IMR-90 (cell line): ENCODE measurements at regions not wholly inside any gene's neighbourhood (a gene's known extent, or its start where the extent isn't known, plus 50 kb on each side); places are given as distances from the start of the nearest gene placed in this dataset.

Experiments
- ATAC-seq: fragments of 200-7000 bp; cut with Tn5 transposase; 2 replicates; pipeline ENCODE4 v1.9.1; 2020; ENCODE audit warnings: low read depth, mild to moderate bottlenecking, moderate library complexity
- BruUV-seq: library from RNA; stranded (reverse); fragments of 400-500 nt; replicated peaks from 2 replicates; lab custom pipeline; 2021; lab: Mats Ljungman, UMichigan
- CTCF ChIA-PET: fragments of 300-600 bp; formaldehyde crosslinking; extraction: SDS; loops from one replicate; lab custom pipeline; 2021; ENCODE audit warnings: antibody characterized with exemption; lab: Yijun Ruan, JAX
- POLR2A ChIA-PET: fragments of 300-600 bp; sonication (Branson Sonifier 250); formaldehyde crosslinking; loops from one replicate; lab custom pipeline; 2022; ENCODE audit warnings: antibody characterized with exemption; ENCODE audit not compliant: unreplicated experiment; lab: Charles Lee
- DNase-seq: peaks from one replicate; pipeline ENCODE4 v3.0.0; 2013
- H2AFZ ChIP-seq: replicated peaks from 2 replicates; pipeline ENCODE3; 2013; ENCODE audit warnings: low read length, mild to moderate bottlenecking; ENCODE audit not compliant: poor library complexity
- H2AK5ac ChIP-seq: 2 replicates; pipeline ENCODE4 v1.6.1; 2013; ENCODE audit warnings: low read depth, low read length, inconsistent platforms
- H2AK9ac ChIP-seq: replicated peaks from 2 replicates; pipeline ENCODE3; 2013; ENCODE audit warnings: mild to moderate bottlenecking, low read depth, low read length, moderate library complexity; ENCODE audit not compliant: poor library complexity
- H2BK120ac ChIP-seq: 2 replicates; pipeline ENCODE4 v1.6.1; 2013; ENCODE audit warnings: low read depth, low read length, inconsistent platforms
- H2BK15ac ChIP-seq: 3 replicates; pipeline ENCODE4 v1.6.1; 2013; ENCODE audit warnings: low read depth, low read length, inconsistent platforms
- H2BK20ac ChIP-seq: 2 replicates; pipeline ENCODE4 v1.6.1; 2013; ENCODE audit warnings: low read depth, mild to moderate bottlenecking, inconsistent platforms, low read length, moderate library complexity
- H2BK5ac ChIP-seq: 2 replicates; pipeline ENCODE4 v1.6.1; 2013; ENCODE audit warnings: mild to moderate bottlenecking, low read depth, low read length, inconsistent platforms; ENCODE audit not compliant: poor library complexity, severe bottlenecking
- H3K14ac ChIP-seq: replicated peaks from 2 replicates; pipeline ENCODE4 v1.6.1; 2013; ENCODE audit warnings: low read depth, low read length, inconsistent platforms
- H3K18ac ChIP-seq: 2 replicates; pipeline ENCODE4 v1.6.1; 2013; ENCODE audit warnings: low read depth, low read length, control low read depth
- H3K23ac ChIP-seq: 2 replicates; pipeline ENCODE4 v1.6.1; 2013; ENCODE audit warnings: low read depth, low read length, inconsistent platforms
- H3K27ac ChIP-seq: 2 replicates; pipeline ENCODE4 v1.5.1; 2013; ENCODE audit warnings: mild to moderate bottlenecking, control low read depth, low read length; ENCODE audit not compliant: insufficient read depth
- H3K27me3 ChIP-seq: 2 replicates; pipeline ENCODE4 v1.6.1; 2013; ENCODE audit warnings: low read length; ENCODE audit not compliant: control insufficient read depth, insufficient read depth
- H3K36me3 ChIP-seq: 2 replicates; pipeline ENCODE4 v1.6.1; 2013; ENCODE audit warnings: low read length, mixed read lengths; ENCODE audit not compliant: control insufficient read depth, insufficient read depth
- H3K4ac ChIP-seq: 2 replicates; pipeline ENCODE4 v1.6.1; 2013; ENCODE audit warnings: low read depth, low read length, inconsistent platforms
- H3K4me1 ChIP-seq: 2 replicates; pipeline ENCODE4 v1.6.1; 2013; ENCODE audit warnings: low read length, mixed read lengths; ENCODE audit not compliant: control insufficient read depth, insufficient read depth
- H3K4me2 ChIP-seq: 2 replicates; pipeline ENCODE4 v1.6.1; 2013; ENCODE audit warnings: low read depth, mild to moderate bottlenecking, control low read depth, low read length, moderate library complexity
- H3K4me3 ChIP-seq: 2 replicates; pipeline ENCODE4 v1.5.1; 2013; ENCODE audit warnings: low read depth, mild to moderate bottlenecking, control low read depth, low read length, moderate library complexity; ENCODE audit not compliant: insufficient read depth
- H3K56ac ChIP-seq: 2 replicates; pipeline ENCODE4 v1.6.1; 2013; ENCODE audit warnings: low read length, inconsistent platforms; ENCODE audit not compliant: insufficient read depth; ENCODE audit errors: extremely low read depth
- H3K79me1 ChIP-seq, 2 experiments: 2 replicates each; pipeline ENCODE4 v1.6.1; 2013; ENCODE audit warnings: low read length in 2 of 2, inconsistent platforms in 1 of 2, low read depth in 1 of 2
- H3K9ac ChIP-seq: 2 replicates; pipeline ENCODE4 v1.6.1; 2013; ENCODE audit warnings: low read depth, low read length, control low read depth
- H3K9me1 ChIP-seq: 2 replicates; pipeline ENCODE4 v1.6.1; 2013; ENCODE audit warnings: low read length, inconsistent platforms; ENCODE audit not compliant: insufficient read depth
- H3K9me3 ChIP-seq: 2 replicates; pipeline ENCODE4 v1.6.1; 2013; ENCODE audit warnings: low read length; ENCODE audit not compliant: control insufficient read depth, insufficient read depth
- H4K20me1 ChIP-seq: 2 replicates; pipeline ENCODE4 v1.6.1; 2013; ENCODE audit warnings: low read length, inconsistent platforms; ENCODE audit not compliant: insufficient read depth
- H4K5ac ChIP-seq: 2 replicates; pipeline ENCODE4 v1.6.1; 2013; ENCODE audit warnings: mild to moderate bottlenecking, low read depth, low read length, control low read depth
- H4K8ac ChIP-seq, 2 experiments: 2 replicates each; pipeline ENCODE4 v1.6.1; 2013; ENCODE audit warnings: low read depth in 2 of 2, low read length in 2 of 2, control low read depth in 1 of 2, inconsistent platforms in 1 of 2
- H4K91ac ChIP-seq: 2 replicates; pipeline ENCODE4 v1.6.1; 2013; ENCODE audit warnings: low read depth, low read length, inconsistent platforms; ENCODE audit not compliant: insufficient read depth
- BHLHE40 ChIP-seq: fragments of 150-350 bp; IDR thresholded peaks from 2 replicates; pipeline ENCODE4 v1.6.1; 2016; ENCODE audit warnings: mild to moderate bottlenecking, low read depth, low read length
- CEBPB ChIP-seq: IDR thresholded peaks from 2 replicates; pipeline ENCODE4 v1.6.1; 2012; ENCODE audit warnings: low read depth, low read length, improper control_type of control experiment
- CHD1 ChIP-seq: IDR thresholded peaks from 2 replicates; pipeline ENCODE4 v1.6.1; 2012; ENCODE audit warnings: low read depth, low read length, improper control_type of control experiment
- FOS ChIP-seq: fragments of 150-350 bp; IDR thresholded peaks from 2 replicates; pipeline ENCODE4 v1.6.1; 2016; ENCODE audit warnings: low read depth, low read length
- MAFK ChIP-seq: IDR thresholded peaks from 2 replicates; pipeline ENCODE4 v1.6.1; 2012; ENCODE audit warnings: low read depth, low read length, improper control_type of control experiment
- NFE2L2 ChIP-seq: fragments of 150-350 bp; IDR thresholded peaks from 2 replicates; pipeline ENCODE4 v1.6.1; 2016; ENCODE audit warnings: low read depth, mild to moderate bottlenecking, low read length
- POLR2A ChIP-seq: IDR thresholded peaks from 2 replicates; pipeline ENCODE4 v1.6.1; 2012; ENCODE audit warnings: mild to moderate bottlenecking, low read depth, low read length
- RAD21 ChIP-seq: IDR thresholded peaks from 2 replicates; pipeline ENCODE4 v1.6.1; 2012; ENCODE audit warnings: low read length, improper control_type of control experiment
- SMC3 ChIP-seq: fragments of 150-350 bp; IDR thresholded peaks from 2 replicates; pipeline ENCODE4 v1.6.1; 2016; ENCODE audit warnings: low read depth, mild to moderate bottlenecking, antibody characterized with exemption, low read length, moderate library complexity
- dilution Hi-C: fragments of 300-500 bp; cut with HindIII; formaldehyde crosslinking; loops from one replicate; pipeline ENCODE4 v1.14.3; 2018; ENCODE audit warnings: low sequenced_read_pairs; ENCODE audit not compliant: unreplicated experiment
- in situ Hi-C: fragments of 300-500 bp; cut with MboI; formaldehyde crosslinking; loops from 3 replicates; pipeline ENCODE4 v1.14.3; 2019; ENCODE audit warnings: low sequenced_read_pairs, inconsistent platforms, mixed read lengths
- intact Hi-C: fragments of 100-400 bp; cut with micrococcal nuclease; formaldehyde crosslinking; loops from 2 replicates; pipeline ENCODE4 v1.10.0; 2022
- TF ChIP-seq, protein P1 (sequence below): fragments of 150-350 bp; IDR thresholded peaks from 2 replicates; pipeline ENCODE4 v1.6.1; 2016; ENCODE audit warnings: low read depth, mild to moderate bottlenecking, low read length, moderate library complexity, borderline replicate concordance

DNA sequence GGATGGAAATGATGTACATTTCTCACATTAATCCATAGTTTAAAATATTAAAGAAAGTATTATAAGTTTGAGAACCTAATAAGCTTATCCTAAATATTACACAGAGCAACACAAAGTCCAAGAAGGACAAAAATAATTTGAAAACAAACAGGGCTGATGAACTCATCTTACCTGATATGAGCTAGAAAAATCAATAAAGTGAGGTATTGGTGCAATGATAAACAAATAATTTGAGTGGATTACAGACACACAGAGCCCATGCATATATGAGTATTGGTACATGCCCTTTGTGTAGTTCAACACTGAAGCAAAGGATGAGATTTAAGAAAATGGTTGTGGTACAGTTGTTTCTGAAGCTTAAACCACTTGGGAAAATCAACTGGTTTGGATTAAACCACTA is 1139.0 kb downstream of the SUCLG1 start:
- Histone ChIP-seq H3K27ac (no peak overlapping the region), H3K4ac (no peak overlapping the region), H4K91ac (no peak overlapping the region), H4K20me1 (no peaks in the 10 kb centered on the region), H3K9me3 (no peaks in the 10 kb centered on the region), H3K14ac (no peak overlapping the region), H3K27me3 (no peaks in the 10 kb centered on the region), H3K36me3 (no peaks in the 10 kb centered on the region), H3K9me1 (no peaks in the 10 kb centered on the region), H4K8ac (no peak overlapping the region), H2AK9ac (no peak overlapping the region), H2AK5ac (no peak overlapping the region), H3K18ac (no peak overlapping the region), H3K4me1 (no peaks in the 10 kb centered on the region), H2BK15ac (no peak overlapping the region), H3K56ac (no peak overlapping the region), H3K23ac (no peak overlapping the region), H2BK120ac (no peak overlapping the region), H3K9ac (no peak overlapping the region), H3K4me3 (no peak overlapping the region), H2AFZ (no peak overlapping the region), H4K5ac (no peak overlapping the region), H2BK5ac (no peak overlapping the region), H3K79me1 (no peaks in the 10 kb centered on the region), H2BK20ac (no peak overlapping the region), H3K4me2 (no peak overlapping the region)
- in situ Hi-C loops, result no loop called here
- ChIA-PET POLR2A (no interaction called here), CTCF (no interaction called here)
- ATAC-seq (no peak), DNase-seq (no peak)
- intact Hi-C loops, result no loop called here
- dilution Hi-C loops, result no loop called here
- BruUV-seq, result no TSS peak
- TF ChIP-seq POLR2A (no peak), MAFK (no peak), FOS (no peak), SMC3 (no peak), CHD1 (no peak), RAD21 (no peak), BHLHE40 (no peak), NFE2L2 (no peak), CEBPB (no peak)
- TF ChIP-seq, protein P1, sequence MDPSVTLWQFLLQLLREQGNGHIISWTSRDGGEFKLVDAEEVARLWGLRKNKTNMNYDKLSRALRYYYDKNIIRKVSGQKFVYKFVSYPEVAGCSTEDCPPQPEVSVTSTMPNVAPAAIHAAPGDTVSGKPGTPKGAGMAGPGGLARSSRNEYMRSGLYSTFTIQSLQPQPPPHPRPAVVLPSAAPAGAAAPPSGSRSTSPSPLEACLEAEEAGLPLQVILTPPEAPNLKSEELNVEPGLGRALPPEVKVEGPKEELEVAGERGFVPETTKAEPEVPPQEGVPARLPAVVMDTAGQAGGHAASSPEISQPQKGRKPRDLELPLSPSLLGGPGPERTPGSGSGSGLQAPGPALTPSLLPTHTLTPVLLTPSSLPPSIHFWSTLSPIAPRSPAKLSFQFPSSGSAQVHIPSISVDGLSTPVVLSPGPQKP, result no peak
